Liver (tissue), 8 donors: ENCODE measurements at regions not wholly inside any gene's neighbourhood (a gene's known extent, or its start where the extent isn't known, plus 50 kb on each side); places are given as distances from the start of the nearest gene placed in this dataset.

Source experiments
- DNase-seq: peaks from one replicate; pipeline ENCODE4 v3.0.0-alpha.2; 2017; ENCODE audit warnings: low spot score
- H3K27ac ChIP-seq, 2 donors: one replicate each; pipeline ENCODE4 v1.7.0; 2013; ENCODE audit warnings: inconsistent platforms in 2 of 2, low read length in 2 of 2, control low read depth in 1 of 2, low read depth in 1 of 2, mild to moderate bottlenecking in 1 of 2
- H3K27me3 ChIP-seq, 4 donors: one replicate each; pipeline versions ENCODE4 v1.6.1 to v1.7.0; 2013; ENCODE audit warnings: low read length in 3 of 4, inconsistent platforms in 1 of 4, mild to moderate bottlenecking in 1 of 4, moderate library complexity in 1 of 4; ENCODE audit not compliant: control insufficient read depth in 4 of 4, insufficient read depth in 4 of 4
- H3K36me3 ChIP-seq, 4 donors: one replicate each; pipeline versions ENCODE4 v1.6.1 to v1.7.0; 2013; ENCODE audit warnings: low read length in 3 of 4, mild to moderate bottlenecking in 3 of 4, low read depth in 1 of 4, moderate library complexity in 1 of 4; ENCODE audit not compliant: control insufficient read depth in 4 of 4, insufficient read depth in 3 of 4
- H3K4me1 ChIP-seq, 4 donors: one replicate each; pipeline versions ENCODE4 v1.6.1 to v1.7.0; 2013; ENCODE audit warnings: low read length in 3 of 4, mild to moderate bottlenecking in 3 of 4, moderate library complexity in 1 of 4; ENCODE audit not compliant: control insufficient read depth in 4 of 4, insufficient read depth in 4 of 4
- H3K4me3 ChIP-seq, 3 donors: one replicate each; pipeline versions ENCODE4 v1.6.1 to v1.7.0; 2013; ENCODE audit warnings: low read length in 3 of 3, control low read depth in 1 of 3, low read depth in 1 of 3, mild to moderate bottlenecking in 1 of 3
- H3K9ac ChIP-seq, 2 donors: one replicate each; pipeline ENCODE4 v1.7.0; 2013; ENCODE audit warnings: low read length in 2 of 2, mild to moderate bottlenecking in 2 of 2, moderate library complexity in 2 of 2, control low read depth in 1 of 2, low read depth in 1 of 2
- H3K9me3 ChIP-seq, 4 donors: one replicate each; pipeline versions ENCODE4 v1.6.1 to v1.7.0; 2013; ENCODE audit warnings: low read length in 3 of 4; ENCODE audit not compliant: control insufficient read depth in 4 of 4
- ATF3 ChIP-seq: IDR thresholded peaks from 2 replicates; pipeline ENCODE4 v1.6.1; 2016; ENCODE audit warnings: antibody characterized with exemption
- CTCF ChIP-seq: fragments of 150-350 bp; IDR thresholded peaks from 2 replicates; pipeline ENCODE4 v1.5.1; 2017; ENCODE audit warnings: improper control_type of control experiment, low read depth, low read length; ENCODE audit not compliant: missing input control
- EGR1 ChIP-seq, 2 donors: IDR thresholded peaks; 2 replicates each; pipeline ENCODE4 v1.6.1; 2016 to 2018; ENCODE audit warnings: antibody characterized with exemption in 2 of 2, low read depth in 2 of 2
- FOXA1 ChIP-seq: IDR thresholded peaks from 2 replicates; pipeline ENCODE4 v1.6.1; 2016; ENCODE audit warnings: antibody characterized with exemption
- FOXA2 ChIP-seq: IDR thresholded peaks from 2 replicates; pipeline ENCODE4 v1.6.1; 2016; ENCODE audit warnings: antibody characterized with exemption
- GABPA ChIP-seq, 2 donors: IDR thresholded peaks in 1 of 2; conservative IDR thresholded peaks in 1 of 2; 2 replicates each; pipeline ENCODE4 v1.6.1; 2016; ENCODE audit warnings: antibody characterized with exemption in 2 of 2, mild to moderate bottlenecking in 1 of 2, moderate library complexity in 1 of 2
- HNF4A ChIP-seq, 2 donors: conservative IDR thresholded peaks; 2 replicates each; pipeline ENCODE4 v1.6.1; 2016; ENCODE audit warnings: antibody characterized with exemption in 2 of 2, mild to moderate bottlenecking in 2 of 2
- HNF4G ChIP-seq: IDR thresholded peaks from 2 replicates; pipeline ENCODE4 v1.6.1; 2016; ENCODE audit warnings: antibody characterized with exemption
- JUND ChIP-seq, 2 donors: IDR thresholded peaks; 2 replicates each; pipeline ENCODE4 v1.6.1; 2016; ENCODE audit warnings: antibody characterized with exemption in 2 of 2
- MAX ChIP-seq: IDR thresholded peaks from 2 replicates; pipeline ENCODE4 v1.6.1; 2016; ENCODE audit warnings: antibody characterized with exemption
- NR2F2 ChIP-seq: IDR thresholded peaks from 2 replicates; pipeline ENCODE4 v1.6.1; 2016; ENCODE audit warnings: antibody characterized with exemption
- RAD21 ChIP-seq, 2 donors: IDR thresholded peaks; 2 replicates each; pipeline ENCODE4 v1.6.1; 2016; ENCODE audit warnings: antibody characterized with exemption in 2 of 2, mild to moderate bottlenecking in 2 of 2
- REST ChIP-seq: IDR thresholded peaks from 2 replicates; pipeline ENCODE4 v1.6.1; 2016; ENCODE audit warnings: antibody characterized with exemption, mild to moderate bottlenecking
- RXRA ChIP-seq, 2 donors: IDR thresholded peaks; 2 replicates each; pipeline ENCODE4 v1.6.1; 2017 to 2018; ENCODE audit warnings: antibody characterized with exemption in 2 of 2, mild to moderate bottlenecking in 1 of 2
- SP1 ChIP-seq: IDR thresholded peaks from 2 replicates; pipeline ENCODE4 v1.6.1; 2018; ENCODE audit warnings: antibody characterized with exemption, mild to moderate bottlenecking
- TAF1 ChIP-seq: conservative IDR thresholded peaks from 2 replicates; pipeline ENCODE4 v1.6.1; 2016; ENCODE audit warnings: antibody characterized with exemption, mild to moderate bottlenecking
- YY1 ChIP-seq: IDR thresholded peaks from 2 replicates; pipeline ENCODE4 v1.6.1; 2016; ENCODE audit warnings: antibody characterized with exemption, mild to moderate bottlenecking
- ZBTB33 ChIP-seq: IDR thresholded peaks from 2 replicates; pipeline ENCODE4 v1.6.1; 2016; ENCODE audit warnings: antibody characterized with exemption
- WGBS: extraction: QIAGEN DNeasy Blood & Tissue Kit; methylation state at CpG from one replicate; pipeline ENCODE4 v1.1.7; 2013; 5-methylcytosine and 5-hydroxymethylcytosine counted together
- donor health status: healthy.
- donor health status: healthy.
- donor health status: healthy.
- donor health status: healthy.
- donor health status: healthy.

- Histone ChIP-seq H3K27me3 (peaks cover 0 to 4% (median 0%) of the 10 kb centered on the region in 4 donors), H3K4me1 (peaks cover 7 to 28% (median 14%) of the 10 kb centered on the region in 4 donors), H3K4me3 (no peak overlapping the region), H3K9me3 (peaks cover 2 to 10% (median 3%) of the 10 kb centered on the region in 4 donors), H3K36me3 (no peaks in the 10 kb centered on the region), H3K9ac (no peak overlapping the region), H3K27ac (no peak overlapping the region)
- WGBS = 89% methylated on average over 6 of the region's 6 CpGs
- no peak for DNase-seq
- no peak for TF ChIP-seq REST
- TF ChIP-seq MAX = no peak
- no peak for TF ChIP-seq ATF3
- no peak for TF ChIP-seq TAF1
- no peak for TF ChIP-seq SP1
- TF ChIP-seq FOXA2 = no peak
- no peak for TF ChIP-seq NR2F2
- TF ChIP-seq YY1 = no peak
- TF ChIP-seq HNF4G = no peak
- no peak for TF ChIP-seq GABPA (IDR thresholded peaks at IDR 0.05 in 1 of 2, conservative IDR thresholded peaks at IDR 0.05 in 1 of 2)
- TF ChIP-seq EGR1 (IDR thresholded peaks at IDR 0.05; ENCODE audit: low read depth in 2 of 2) = no peak
- no peak for TF ChIP-seq JUND (IDR thresholded peaks at IDR 0.05)
- no peak for TF ChIP-seq FOXA1
- no peak for TF ChIP-seq RAD21 (IDR thresholded peaks at IDR 0.05)
- TF ChIP-seq HNF4A (conservative IDR thresholded peaks at IDR 0.05) = no peak
- no peak for TF ChIP-seq RXRA (IDR thresholded peaks at IDR 0.05)
- no peak for TF ChIP-seq ZBTB33
Measured at GRCh38 chr10:21176934-21177480, 279.9 kb upstream of the NEBL start.

- DNase-seq = no peak
- WGBS = 87% methylated on average over 4 of the region's 4 CpGs
- H3K27ac ChIP-seq = no peak overlapping the region
- peaks cover 7 to 28% (median 14%) of the 10 kb centered on the region in 4 donors for H3K4me1 ChIP-seq
- no peaks in the 10 kb centered on the region for H3K36me3 ChIP-seq
- H3K27me3 ChIP-seq = peaks cover 0 to 4% (median 0%) of the 10 kb centered on the region in 4 donors
- TF ChIP-seq FOXA2 = no peak
- TF ChIP-seq HNF4G = no peak
- TF ChIP-seq RXRA (IDR thresholded peaks at IDR 0.05) = no peak
- TF ChIP-seq RAD21 (IDR thresholded peaks at IDR 0.05) = no peak
- TF ChIP-seq ATF3 = no peak
- no peak for TF ChIP-seq CTCF
- TF ChIP-seq REST = no peak
- TF ChIP-seq NR2F2 = no peak
- no peak for TF ChIP-seq FOXA1
- TF ChIP-seq JUND (IDR thresholded peaks at IDR 0.05) = no peak
- no peak for TF ChIP-seq MAX
- no peak for TF ChIP-seq EGR1 (IDR thresholded peaks at IDR 0.05; ENCODE audit: low read depth in 2 of 2)
- no peak for TF ChIP-seq HNF4A (conservative IDR thresholded peaks at IDR 0.05)
- peaks cover 2 to 10% (median 3%) of the 10 kb centered on the region in 4 donors for H3K9me3 ChIP-seq
- H3K9ac ChIP-seq = no peak overlapping the region
- no peak overlapping the region for H3K4me3 ChIP-seq
Measured at GRCh38 chr10:21175797-21176196, 278.7 kb upstream of the NEBL start.
